ENCODE measurements at regions not wholly inside any gene's neighbourhood (a gene's known extent, or its start where the extent isn't known, plus 50 kb on each side); places are given as distances from the start of the nearest gene placed in this dataset.

- no peaks in the 10 kb centered on the region for H3K4me1 ChIP-seq
- H3K27me3 Mint-ChIP-seq (ENCODE audit: insufficient read depth, unreplicated experiment), result peaks cover 2% of the 10 kb centered on the region
- DNase-seq, result no peak
- H3K4me3 ChIP-seq (ENCODE audit: low read depth, low read length), result no peak overlapping the region
- H3K4me3 Mint-ChIP-seq (ENCODE audit: unreplicated experiment), result no peak overlapping the region
- no peaks in the 10 kb centered on the region for H3K27me3 ChIP-seq (replicated peaks; ENCODE audit: control insufficient read depth, insufficient read depth, low read length)
- no peaks in the 10 kb centered on the region for H3K36me3 ChIP-seq (ENCODE audit: control insufficient read depth, insufficient read depth, low read length)
- BruUV-seq (replicated peaks), result no TSS peak
- TF ChIP-seq CTCF (IDR thresholded peaks at IDR 0.05; ENCODE audit: insufficient read depth in 1 of 2, low read depth in 1 of 2, low read length in 1 of 2, severe bottlenecking in 1 of 2, unreplicated experiment in 1 of 2), result no peak
- no peak overlapping the region for H3K27ac Mint-ChIP-seq (ENCODE audit: unreplicated experiment)
- CTCF ChIA-PET, result no interaction called here
- intact Hi-C loops (cut with micrococcal nuclease; ENCODE audit: unreplicated experiment), result no loop called here
- no peaks in the 10 kb centered on the region for H3K9me3 ChIP-seq
- POLR2A ChIA-PET, result no interaction called here
- H3K9me3 Mint-ChIP-seq (ENCODE audit: unreplicated experiment), result no peaks in the 10 kb centered on the region
- no peaks in the 10 kb centered on the region for H3K36me3 Mint-ChIP-seq (ENCODE audit: insufficient read depth, unreplicated experiment)
- no peaks in the 10 kb centered on the region for H3K4me1 Mint-ChIP-seq (ENCODE audit: low read depth, unreplicated experiment)
These were observed 541.9 kb upstream of the UBE2E2 start for GRCh38 chr3:22661121-22661700.

GRCh38 chr3:22665528-22665927 is 537.6 kb upstream of the UBE2E2 start:
- Histone ChIP-seq H3K27me3 (replicated peaks; ENCODE audit: control insufficient read depth, insufficient read depth, low read length) (no peaks in the 10 kb centered on the region), H3K36me3 (ENCODE audit: control insufficient read depth, insufficient read depth, low read length) (no peaks in the 10 kb centered on the region), H3K9me3 (no peaks in the 10 kb centered on the region), H3K4me1 (no peaks in the 10 kb centered on the region), H3K4me3 (ENCODE audit: low read depth, low read length) (no peak overlapping the region)
- POLR2A ChIA-PET, result no interaction called here
- BruUV-seq (replicated peaks), result no TSS peak
- no peak for DNase-seq
- CTCF ChIA-PET, result no interaction called here
- no peak for TF ChIP-seq CTCF (IDR thresholded peaks at IDR 0.05; ENCODE audit: insufficient read depth in 1 of 2, low read depth in 1 of 2, low read length in 1 of 2, severe bottlenecking in 1 of 2, unreplicated experiment in 1 of 2)
- Mint-ChIP-seq H3K9me3 (ENCODE audit: unreplicated experiment) (no peaks in the 10 kb centered on the region), H3K36me3 (ENCODE audit: insufficient read depth, unreplicated experiment) (no peaks in the 10 kb centered on the region), H3K27me3 (ENCODE audit: insufficient read depth, unreplicated experiment) (no peaks in the 10 kb centered on the region), H3K27ac (ENCODE audit: unreplicated experiment) (no peak overlapping the region), H3K4me1 (ENCODE audit: low read depth, unreplicated experiment) (no peaks in the 10 kb centered on the region), H3K4me3 (ENCODE audit: unreplicated experiment) (no peak overlapping the region)
- intact Hi-C loops (cut with micrococcal nuclease; ENCODE audit: unreplicated experiment), result no loop called here

- no peak for DNase-seq
- no peak overlapping the region for H3K4me3 Mint-ChIP-seq (ENCODE audit: unreplicated experiment)
- H3K4me1 Mint-ChIP-seq (ENCODE audit: low read depth, unreplicated experiment), result no peaks in the 10 kb centered on the region
- CTCF ChIA-PET, result no interaction called here
- no peaks in the 10 kb centered on the region for H3K27me3 Mint-ChIP-seq (ENCODE audit: insufficient read depth, unreplicated experiment)
- no peak overlapping the region for H3K27ac Mint-ChIP-seq (ENCODE audit: unreplicated experiment)
- H3K9me3 ChIP-seq, result no peaks in the 10 kb centered on the region
- intact Hi-C loops (cut with micrococcal nuclease; ENCODE audit: unreplicated experiment), result no loop called here
- H3K4me3 ChIP-seq (ENCODE audit: low read depth, low read length), result no peak overlapping the region
- H3K4me1 ChIP-seq, result no peaks in the 10 kb centered on the region
- no peaks in the 10 kb centered on the region for H3K27me3 ChIP-seq (replicated peaks; ENCODE audit: control insufficient read depth, insufficient read depth, low read length)
- TF ChIP-seq CTCF (IDR thresholded peaks at IDR 0.05; ENCODE audit: insufficient read depth in 1 of 2, low read depth in 1 of 2, low read length in 1 of 2, severe bottlenecking in 1 of 2, unreplicated experiment in 1 of 2), result no peak
- H3K36me3 Mint-ChIP-seq (ENCODE audit: insufficient read depth, unreplicated experiment), result no peaks in the 10 kb centered on the region
- H3K9me3 Mint-ChIP-seq (ENCODE audit: unreplicated experiment), result no peaks in the 10 kb centered on the region
- no TSS peak for BruUV-seq (replicated peaks)
- POLR2A ChIA-PET, result no interaction called here
- H3K36me3 ChIP-seq (ENCODE audit: control insufficient read depth, insufficient read depth, low read length), result no peaks in the 10 kb centered on the region
These were observed 536.4 kb upstream of the UBE2E2 start for GRCh38 chr3:22666736-22667135.

Data from Caco-2 (cell line).